A549 (cell line): ENCODE measurements at regions not wholly inside any gene's neighbourhood (a gene's known extent, or its start where the extent isn't known, plus 50 kb on each side); places are given as distances from the start of the nearest gene placed in this dataset.

Experiments used
- ATAC-seq, 2 experiments: fragments of 200-7000 bp in 1 of 2; fragments of >200 bp in 1 of 2; cut with Nextera tagmentation in 1 of 2; cut with Tn5 transposase in 1 of 2; 3 replicates each; pipeline versions ENCODE4 v1.8.0 to v1.9.1; 2018 to 2020; ENCODE audit warnings: mild to moderate bottlenecking in 1 of 2, moderate library complexity in 1 of 2
- CTCF ChIA-PET: fragments of 300-600 bp; sonication (Branson Sonifier 250); formaldehyde crosslinking; extraction: SDS; loops from one replicate; lab custom pipeline; 2021; ENCODE audit warnings: antibody characterized with exemption, inconsistent platforms; lab: Yijun Ruan, JAX
- POLR2A ChIA-PET: fragments of 350-600 bp; formaldehyde crosslinking; extraction: SDS; loops from one replicate; lab custom pipeline; 2021; ENCODE audit warnings: antibody characterized with exemption, inconsistent platforms; lab: Yijun Ruan, JAX
- DNase-seq, 2 experiments: peaks; one replicate each; pipeline versions ENCODE4 v3.0.0 to v3.0.0-alpha.2; 2011 to 2016; ENCODE audit warnings: low read depth in 1 of 2, low spot score in 1 of 2
- FAIRE-seq: peaks from 2 replicates; lab custom pipeline; 2011; peaks lifted over from hg19 to GRCh38; lab: Jason Lieb, UNC
- H3K27ac ChIP-seq, 2 experiments: fragments of >200 bp; sonication (Bioruptor Twin); formaldehyde crosslinking; 3 replicates each; pipeline ENCODE4 v1.5.1; 2016 to 2017
- H3K4me1 ChIP-seq: fragments of >200 bp; sonication (Bioruptor Twin); formaldehyde crosslinking; 3 replicates; pipeline ENCODE4 v1.6.1; 2016
- H3K4me2 ChIP-seq: fragments of >200 bp; sonication (Bioruptor Twin); formaldehyde crosslinking; 3 replicates; pipeline ENCODE4 v1.6.1; 2016
- H3K4me3 ChIP-seq: fragments of >200 bp; sonication (Bioruptor Twin); formaldehyde crosslinking; 3 replicates; pipeline ENCODE4 v1.5.1; 2016
- H3K9me3 ChIP-seq: fragments of >200 bp; sonication (Bioruptor Twin); formaldehyde crosslinking; 3 replicates; pipeline ENCODE4 v1.6.1; 2016
- BHLHE40 ChIP-seq: IDR thresholded peaks from 2 replicates; pipeline ENCODE4 v1.6.1; 2012; ENCODE audit warnings: low read depth, low read length, inconsistent platforms
- CBX8 ChIP-seq: fragments of 200-600 bp; sonication (generic); IDR thresholded peaks from 2 replicates; pipeline ENCODE4 v1.6.1; 2016
- CHD2 ChIP-seq: fragments of 150-350 bp; IDR thresholded peaks from 2 replicates; pipeline ENCODE4 v1.6.1; 2014; ENCODE audit warnings: low read length; ENCODE audit not compliant: partially characterized antibody
- CTCF ChIP-seq: fragments of >200 bp; sonication (Bioruptor Twin); formaldehyde crosslinking; IDR thresholded peaks from 3 replicates; pipeline ENCODE4 v1.5.1; 2016
- E2F6 ChIP-seq: IDR thresholded peaks from 2 replicates; pipeline ENCODE4 v1.6.1; 2012; ENCODE audit warnings: low read depth, borderline replicate concordance
- GATA3 ChIP-seq: IDR thresholded peaks from 2 replicates; pipeline ENCODE4 v1.6.1; 2012; ENCODE audit warnings: borderline replicate concordance
- HEYL ChIP-seq: fragments of 250-450 bp; sonication (Bioruptor Pico); IDR thresholded peaks from 2 replicates; pipeline ENCODE4 v1.8.0; 2021; ENCODE audit warnings: mild to moderate bottlenecking, moderate library complexity
- HMGXB4 ChIP-seq: fragments of 250-450 bp; sonication (Bioruptor Pico); IDR thresholded peaks from 2 replicates; pipeline ENCODE4 v1.5.0; 2021; ENCODE audit warnings: mild to moderate bottlenecking, moderate library complexity, borderline replicate concordance
- HOXA7 ChIP-seq: fragments of 250-450 bp; sonication (Bioruptor Pico); IDR thresholded peaks from 2 replicates; pipeline ENCODE4 v1.5.0; 2020; ENCODE audit warnings: mild to moderate bottlenecking, moderate library complexity
- HOXB13 ChIP-seq: fragments of 250-450 bp; sonication (Bioruptor Pico); IDR thresholded peaks from 2 replicates; pipeline ENCODE4 v1.5.0; 2020; ENCODE audit warnings: low read depth, mild to moderate bottlenecking, moderate library complexity
- JUNB ChIP-seq: fragments of >200 bp; sonication (Bioruptor Twin); formaldehyde crosslinking; IDR thresholded peaks from 2 replicates; pipeline ENCODE4 v1.6.1; 2016
- KDM5A ChIP-seq: fragments of 200-600 bp; sonication (generic); IDR thresholded peaks from 2 replicates; pipeline ENCODE4 v1.6.1; 2016; ENCODE audit warnings: antibody characterized with exemption, mild to moderate bottlenecking
- MAFK ChIP-seq: fragments of 450-650 bp; IDR thresholded peaks from 2 replicates; pipeline ENCODE4 v1.6.1; 2014; ENCODE audit not compliant: partially characterized antibody
- MAX ChIP-seq: IDR thresholded peaks from 2 replicates; pipeline ENCODE4 v1.6.1; 2012
- NPAS2 ChIP-seq: fragments of 250-450 bp; sonication (Bioruptor Pico); IDR thresholded peaks from 2 replicates; pipeline ENCODE4 v1.8.0; 2022; ENCODE audit warnings: mild to moderate bottlenecking, moderate library complexity, borderline replicate concordance
- PHF8 ChIP-seq: fragments of 200-600 bp; sonication (generic); IDR thresholded peaks from 2 replicates; pipeline ENCODE4 v1.6.1; 2016; ENCODE audit warnings: low read depth, mild to moderate bottlenecking, antibody characterized with exemption, moderate library complexity, borderline replicate concordance
- POLR2A ChIP-seq: IDR thresholded peaks from 2 replicates; pipeline ENCODE4 v1.6.1; 2012; ENCODE audit warnings: mild to moderate bottlenecking, low read length
- POLR2AphosphoS2 ChIP-seq: conservative IDR thresholded peaks from 2 replicates; pipeline ENCODE4 v1.6.1; 2012; ENCODE audit warnings: low read length, improper control_type of control experiment, inconsistent platforms
- RAD21 ChIP-seq, 2 experiments: fragments of >200 bp in 1 of 2; sonication (Bioruptor Twin) in 1 of 2; formaldehyde crosslinking in 1 of 2; IDR thresholded peaks in 1 of 2; conservative IDR thresholded peaks in 1 of 2; 2 replicates in 1 of 2; 3 replicates in 1 of 2; pipeline ENCODE4 v1.6.1; 2012 to 2018; ENCODE audit warnings: inconsistent platforms in 1 of 2
- RARB ChIP-seq: fragments of 250-450 bp; sonication (Bioruptor Pico); IDR thresholded peaks from 2 replicates; pipeline ENCODE4 v1.8.0; 2021; ENCODE audit warnings: mild to moderate bottlenecking, moderate library complexity
- REST ChIP-seq: fragments of 200-600 bp; sonication (generic); IDR thresholded peaks from 2 replicates; pipeline ENCODE4 v1.6.1; 2016; ENCODE audit warnings: antibody characterized with exemption, mild to moderate bottlenecking, moderate library complexity
- RFX5 ChIP-seq: fragments of 450-650 bp; IDR thresholded peaks from 2 replicates; pipeline ENCODE4 v1.7.1; 2014; ENCODE audit warnings: antibody characterized with exemption, mild to moderate bottlenecking, moderate library complexity
- SREBF2 ChIP-seq: fragments of 450-650 bp; IDR thresholded peaks from 2 replicates; pipeline ENCODE4 v1.6.1; 2014; ENCODE audit warnings: mild to moderate bottlenecking, moderate library complexity
- TFCP2L1 ChIP-seq: fragments of 250-450 bp; sonication (Bioruptor Pico); IDR thresholded peaks from 2 replicates; pipeline ENCODE4 v1.5.0; 2021; ENCODE audit warnings: mild to moderate bottlenecking
- TP53 ChIP-seq: fragments of 250-450 bp; sonication (Bioruptor Pico); IDR thresholded peaks from 2 replicates; pipeline ENCODE4 v1.5.0; 2021; ENCODE audit warnings: mild to moderate bottlenecking, moderate library complexity
- ZFP36 ChIP-seq: fragments of 450-650 bp; IDR thresholded peaks from 2 replicates; pipeline ENCODE4 v1.6.1; 2014; ENCODE audit warnings: borderline replicate concordance; ENCODE audit not compliant: partially characterized antibody
- ZNF302 ChIP-seq: fragments of 250-450 bp; sonication (Bioruptor Pico); IDR thresholded peaks from 2 replicates; pipeline ENCODE4 v1.9.0; 2021; ENCODE audit warnings: inconsistent platforms, mild to moderate bottlenecking, moderate library complexity
- ZSCAN20 ChIP-seq: fragments of 250-450 bp; sonication (Bioruptor Pico); IDR thresholded peaks from 2 replicates; pipeline ENCODE4 v1.8.0; 2022; ENCODE audit warnings: mild to moderate bottlenecking, moderate library complexity
- WGBS: methylation state at CpG from one replicate; pipeline ENCODE4 v1.1.6; 2017; ENCODE audit errors: missing lambda C conversion rate; 5-methylcytosine and 5-hydroxymethylcytosine counted together

GRCh38 chr9:34802916-34803315 is 93.0 kb upstream of the CCL21 start:
- TF ChIP-seq CBX8, result no peak
- TF ChIP-seq POLR2AphosphoS2, result no peak
- no peak for TF ChIP-seq TFCP2L1
- no peak for TF ChIP-seq HMGXB4 (CRISPR knock-in tag)
- TF ChIP-seq HOXA7 (CRISPR knock-in tag), result no peak
- TF ChIP-seq CTCF, result no peak
- TF ChIP-seq HEYL (CRISPR knock-in tag), result no peak
- TF ChIP-seq RAD21 (conservative IDR thresholded peaks at IDR 0.05 in 1 of 2, IDR thresholded peaks at IDR 0.05 in 1 of 2), result no peak
- TF ChIP-seq POLR2A, result no peak
- no peak for TF ChIP-seq REST
- TF ChIP-seq CHD2, result no peak
- TF ChIP-seq MAFK, result no peak
- no peak for TF ChIP-seq NPAS2
- TF ChIP-seq JUNB, result no peak
- 0% methylated on average over 2 of the region's 2 CpGs for WGBS
- peaks cover 7% of the 10 kb centered on the region; the same call in 1 of the 3 replicates for H3K9me3 ChIP-seq
- ATAC-seq, result no peak
- H3K4me1 ChIP-seq, result no peaks in the 10 kb centered on the region
- CTCF ChIA-PET, result interaction anchor here (1.2 to 1.3 kb wide), 2 partner anchors 42 to 97 kb away, joined by 3 read pairs; no protein-coding TSS in a partner anchor
- POLR2A ChIA-PET, result no interaction called here
- FAIRE-seq, result no peak
- H3K4me2 ChIP-seq, result no peak overlapping the region
- H3K27ac ChIP-seq, result no peak overlapping the region
- no peak overlapping the region for H3K4me3 ChIP-seq
- no peak for DNase-seq

GRCh38 chr9:34797367-34797766 is 87.4 kb upstream of the CCL21 start:
- H3K4me3 ChIP-seq, result no peak overlapping the region
- CTCF ChIA-PET, result interaction anchor here (0.6 to 1.1 kb wide), 2 partner anchors 95 to 111 kb away, joined by 3 to 4 read pairs; no protein-coding TSS in a partner anchor
- H3K4me2 ChIP-seq, result no peak overlapping the region
- no peak overlapping the region for H3K27ac ChIP-seq
- no peaks in the 10 kb centered on the region for H3K9me3 ChIP-seq
- H3K4me1 ChIP-seq, result no peaks in the 10 kb centered on the region
- DNase-seq, result no peak
- 59% methylated on average over 14 of the region's 14 CpGs for WGBS
- no peak for TF ChIP-seq POLR2A
- TF ChIP-seq SREBF2, result no peak
- TF ChIP-seq CHD2, result no peak
- TF ChIP-seq TP53 (CRISPR knock-in tag), result no peak
- TF ChIP-seq GATA3, result no peak
- no peak for TF ChIP-seq KDM5A
- TF ChIP-seq CBX8, result no peak
- TF ChIP-seq JUNB, result no peak
- TF ChIP-seq PHF8, result no peak
- no peak for TF ChIP-seq BHLHE40
- no peak for TF ChIP-seq RFX5
- TF ChIP-seq ZFP36, result no peak
- no peak for TF ChIP-seq MAX
- no peak for TF ChIP-seq ZSCAN20 (CRISPR knock-in tag)
- no peak for TF ChIP-seq ZNF302 (CRISPR knock-in tag)
- no peak for TF ChIP-seq E2F6
- TF ChIP-seq RARB (CRISPR knock-in tag), result no peak
- no peak for TF ChIP-seq HOXB13 (CRISPR knock-in tag)
- TF ChIP-seq, all 56 proteins: peak for 0
- FAIRE-seq, result no peak
- no peak for ATAC-seq
- POLR2A ChIA-PET, result no interaction called here
